HG02973 (cell line): ENCODE measurements at regions not wholly inside any gene's neighbourhood (a gene's known extent, or its start where the extent isn't known, plus 50 kb on each side); places are given as distances from the start of the nearest gene placed in this dataset.
"Not testable (repeated sequence)": the region's sequence is repeated elsewhere in the genome, so short reads cannot be mapped to it uniquely, and the experiment has no call there.

Source experiments
- ATAC-seq: cut with Tn5 transposase; IDR thresholded peaks from one replicate; pipeline ENCODE4 v1.9.1; 2021; ENCODE audit warnings: moderate library complexity; ENCODE audit not compliant: unreplicated experiment

- ATAC-seq: no peak
Observed at GRCh38 chr16:7278636-7279035, 54.0 kb upstream of the RBFOX1 start.

GRCh38 chr16:7272567-7273158 lies 60.0 kb upstream of the RBFOX1 start:
- ATAC-seq: no peak

GRCh38 chr16:7271486-7271885 lies 61.2 kb upstream of the RBFOX1 start:
- ATAC-seq: no peak

GRCh38 chr16:7270823-7271222 lies 61.8 kb upstream of the RBFOX1 start:
- ATAC-seq: no peak

DNA sequence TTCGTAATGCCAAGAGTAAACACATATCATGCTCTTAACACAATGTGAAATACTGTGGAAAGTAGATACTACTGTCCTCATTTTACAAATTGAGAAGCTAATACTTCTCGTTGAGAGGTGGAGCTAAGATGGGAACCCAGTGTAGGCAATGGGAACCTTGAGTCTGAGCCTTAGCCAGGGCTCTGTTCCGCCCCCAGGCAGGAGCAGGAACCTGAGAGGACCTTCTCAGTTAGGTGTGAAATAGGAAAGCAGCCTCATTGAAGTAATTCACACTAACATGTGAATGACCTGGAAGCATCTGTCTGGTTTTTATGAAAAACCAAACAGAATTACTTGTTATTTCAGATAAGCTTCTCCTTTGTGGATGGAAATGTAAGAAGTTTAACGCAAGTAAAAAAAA lies 62.6 kb upstream of the RBFOX1 start:
- ATAC-seq: no peak

- ATAC-seq: no peak
Observed at GRCh38 chr16:7268182-7268581, 64.5 kb upstream of the RBFOX1 start.

DNA sequence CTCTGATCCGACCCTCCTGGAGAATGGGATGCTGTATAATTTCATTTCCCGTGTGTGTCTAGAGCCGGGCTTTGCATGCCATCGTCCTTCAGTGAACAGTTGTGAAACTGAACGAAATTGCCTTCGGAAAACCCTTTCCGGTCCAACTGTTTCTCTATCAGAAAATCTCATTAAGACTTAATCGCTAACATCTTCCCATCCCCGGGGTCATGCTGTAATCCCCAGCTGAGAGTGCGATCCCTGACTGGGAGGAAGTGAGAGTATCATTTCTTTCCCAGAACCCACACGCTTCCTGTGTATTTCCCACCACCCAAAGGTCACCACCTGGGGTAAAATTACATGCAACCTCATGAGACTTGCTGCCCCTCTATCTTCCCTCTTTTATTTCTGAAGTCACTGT lies 75.6 kb upstream of the RBFOX1 start:
- no peak for ATAC-seq

GRCh38 chr16:7246578-7246977 lies 86.1 kb upstream of the RBFOX1 start:
- ATAC-seq: no peak

DNA sequence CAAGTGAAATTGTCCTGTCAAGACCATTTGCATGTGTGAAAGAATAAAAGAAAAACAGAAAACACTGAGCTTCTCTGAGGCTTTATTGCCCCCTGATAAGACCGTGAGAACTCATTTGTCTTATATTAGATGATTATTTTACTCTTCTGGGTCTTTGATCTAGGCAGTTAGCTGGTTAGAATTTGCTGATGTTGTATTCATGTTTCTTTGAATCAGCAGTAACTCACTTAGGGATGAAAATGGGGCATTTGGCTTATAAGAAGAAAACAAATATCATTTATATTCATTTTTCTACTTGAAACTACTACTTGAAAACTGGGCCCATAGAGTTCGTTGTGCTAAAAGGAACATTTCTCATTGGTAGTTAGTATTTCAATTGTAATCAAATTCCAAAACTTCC lies 93.1 kb upstream of the RBFOX1 start:
- no peak for ATAC-seq

DNA sequence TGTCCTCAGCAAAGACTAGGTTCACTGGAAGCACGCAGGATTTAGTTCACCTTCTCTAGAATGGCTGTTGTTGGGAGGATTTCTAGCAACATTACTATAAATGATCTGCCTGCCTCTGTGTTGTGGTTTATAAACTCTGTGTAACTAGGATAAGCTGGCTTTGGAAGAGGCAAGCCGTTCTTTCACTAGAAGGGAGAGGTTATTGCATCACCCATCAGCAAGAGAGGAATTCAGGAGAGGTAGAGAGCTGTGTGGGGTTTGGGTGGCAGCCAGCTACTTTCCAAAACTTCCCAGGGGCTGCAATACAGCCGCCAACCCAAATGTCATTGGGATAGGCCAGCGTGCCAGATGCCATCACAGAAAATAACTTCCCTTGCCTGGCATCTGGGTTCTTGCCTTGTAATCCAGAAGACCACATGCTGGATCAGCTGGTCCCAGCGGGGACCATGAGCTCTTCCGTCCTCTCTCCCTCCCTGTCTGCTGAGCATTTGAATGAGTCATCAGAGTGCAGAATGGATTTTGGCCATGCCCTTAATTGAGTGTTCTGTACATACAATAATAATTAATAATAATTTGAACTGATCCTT lies 95.7 kb upstream of the RBFOX1 start:
- ATAC-seq: no peak

GRCh38 chr16:7233975-7234374 lies 98.7 kb upstream of the RBFOX1 start:
- ATAC-seq: no peak

DNA sequence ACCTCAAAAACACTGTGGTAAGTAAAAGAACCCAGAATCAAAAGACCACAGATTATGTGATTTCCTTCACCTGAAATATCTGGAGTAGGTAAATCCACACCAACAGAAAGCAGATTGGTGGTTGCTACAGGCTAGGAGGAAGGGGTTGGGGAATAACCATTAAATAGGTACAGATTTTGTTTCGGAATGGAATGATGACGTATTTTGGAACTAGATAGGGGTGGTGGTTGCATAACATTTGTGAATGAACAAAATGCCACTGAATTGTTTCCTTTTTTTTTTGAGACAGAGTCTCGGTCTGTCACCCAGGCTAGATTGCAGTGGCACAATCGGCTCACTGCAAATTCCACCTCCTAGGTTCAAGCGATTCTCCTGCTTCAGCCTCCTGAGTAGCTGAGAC lies 100.9 kb upstream of the RBFOX1 start:
- no peak for ATAC-seq

GRCh38 chr16:7229433-7230218 lies 103.0 kb upstream of the RBFOX1 start:
- not testable (repeated sequence) for ATAC-seq

DNA sequence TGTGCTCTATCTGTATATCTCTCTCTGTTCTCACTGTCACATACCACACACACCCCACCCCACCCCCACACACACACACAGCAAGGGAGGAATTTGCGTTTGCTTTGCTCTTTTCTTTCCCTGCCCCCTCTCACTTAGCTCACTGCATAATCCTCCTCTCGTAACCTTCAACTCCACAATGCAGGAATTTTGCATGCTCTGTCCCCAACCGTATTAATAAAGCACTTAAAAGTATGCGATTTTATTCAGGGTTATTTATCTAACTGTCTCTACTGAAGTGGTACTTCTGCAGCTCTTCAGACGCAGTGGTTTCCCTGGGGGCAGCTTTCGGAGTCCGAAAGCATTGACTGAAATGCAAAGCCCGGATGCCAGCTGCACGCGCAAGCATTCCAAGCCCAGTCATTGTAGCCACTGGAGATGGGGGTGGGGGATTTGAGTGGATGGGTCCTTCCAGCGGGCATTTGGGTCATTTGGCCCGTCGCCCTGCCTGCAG lies 105.4 kb upstream of the RBFOX1 start:
- no peak for ATAC-seq

- ATAC-seq: no peak
Observed at GRCh38 chr16:7221157-7221556, 111.5 kb upstream of the RBFOX1 start.

DNA sequence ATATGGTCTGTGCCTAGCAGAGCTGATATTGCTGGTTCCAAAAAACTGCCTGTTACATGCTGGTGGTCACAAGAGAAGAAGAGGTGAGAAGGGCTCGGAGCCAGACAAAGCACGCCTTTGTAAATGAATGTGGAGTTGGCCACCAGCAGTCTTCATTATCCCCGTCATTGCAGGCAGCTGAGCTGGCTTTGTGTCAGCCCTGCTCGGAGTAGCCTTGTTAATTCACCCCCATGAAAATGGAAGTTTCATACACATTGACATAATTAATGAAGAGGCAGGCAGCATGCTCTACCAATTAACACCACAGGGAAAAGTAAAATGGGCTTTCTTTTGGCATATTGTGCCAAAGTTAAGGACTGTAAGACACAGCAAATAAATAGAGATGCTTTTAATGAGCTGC lies 113.7 kb upstream of the RBFOX1 start:
- ATAC-seq: no peak

GRCh38 chr16:7217797-7218196 lies 114.8 kb upstream of the RBFOX1 start:
- no peak for ATAC-seq

DNA sequence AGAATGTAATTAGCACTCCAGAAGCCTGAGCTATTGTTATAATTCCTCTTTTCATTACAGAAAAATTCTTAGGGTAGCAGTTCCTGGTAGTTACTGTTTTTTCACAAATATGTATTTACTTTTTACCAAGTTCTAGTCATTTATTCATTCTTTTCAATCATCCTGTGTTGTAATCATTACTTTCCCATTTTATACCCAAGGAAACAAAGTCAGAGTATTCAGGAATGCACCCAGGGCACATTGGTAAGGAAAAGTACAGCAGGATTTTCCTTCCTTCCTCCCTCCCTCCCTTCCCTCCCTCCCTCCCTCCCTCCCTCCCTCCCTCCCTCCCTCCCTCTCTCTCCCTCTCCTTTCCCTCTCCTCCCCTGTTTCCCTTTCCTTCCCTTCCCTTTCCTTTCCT lies 115.9 kb upstream of the RBFOX1 start:
- no peak for ATAC-seq

DNA sequence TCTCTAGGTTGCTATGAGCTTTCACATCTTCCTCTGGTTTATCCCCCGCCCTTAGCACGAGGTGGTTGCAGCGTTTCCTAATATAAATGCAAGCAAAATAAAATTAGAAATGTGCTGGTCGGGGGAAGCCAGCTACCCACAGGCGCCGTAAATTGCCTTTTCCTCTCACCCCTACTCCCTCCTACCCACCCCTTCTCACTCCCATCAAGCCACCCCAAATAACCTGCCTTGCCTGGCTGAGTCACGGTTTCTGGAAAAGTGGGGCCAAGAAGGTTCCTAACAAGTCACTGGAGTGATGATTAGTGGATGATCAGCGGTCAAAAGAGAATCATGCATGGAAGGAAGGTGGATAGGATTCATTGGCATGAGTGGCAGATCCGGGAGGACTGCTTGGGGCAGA lies 120.9 kb upstream of the RBFOX1 start:
- no peak for ATAC-seq

- ATAC-seq: no peak
Observed at GRCh38 chr16:7209598-7209997, 123.0 kb upstream of the RBFOX1 start.

GRCh38 chr16:7206469-7206868 lies 126.2 kb upstream of the RBFOX1 start:
- no peak for ATAC-seq

DNA sequence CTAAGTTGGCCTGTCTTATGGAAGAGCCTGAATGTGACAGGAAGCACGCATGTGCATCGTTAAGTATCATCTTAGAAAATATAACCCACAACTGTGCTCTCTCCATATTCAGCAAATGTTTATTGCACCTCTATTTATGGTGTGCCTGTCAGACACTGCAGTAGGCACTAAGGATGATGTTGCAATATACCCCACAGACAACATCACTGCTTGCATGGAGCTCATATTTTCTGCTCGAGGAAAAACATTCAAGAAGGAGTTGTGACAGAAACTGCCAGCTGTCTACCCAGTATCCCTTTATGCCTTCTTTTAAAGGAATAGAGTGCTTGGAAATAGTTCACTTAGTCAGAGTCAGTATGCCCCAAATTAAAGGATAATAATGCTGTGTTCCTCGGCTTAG lies 132.3 kb upstream of the RBFOX1 start:
- ATAC-seq: no peak
